Neuronal stem cell (in vitro differentiated cells): ENCODE measurements at regions not wholly inside any gene's neighbourhood (a gene's known extent, or its start where the extent isn't known, plus 50 kb on each side); places are given as distances from the start of the nearest gene placed in this dataset.

Source experiments
- DNase-seq: peaks from one replicate; pipeline ENCODE4 v3.0.0-alpha.2; 2013; ENCODE audit warnings: low spot score
- H2AFZ ChIP-seq: one replicate; pipeline ENCODE4 v1.6.1; 2013; ENCODE audit warnings: mild to moderate bottlenecking, low read length, inconsistent platforms
- H2AK5ac ChIP-seq: 2 replicates; pipeline ENCODE4 v1.6.1; 2013; ENCODE audit warnings: low read depth, mild to moderate bottlenecking, inconsistent platforms, low read length, moderate library complexity, mixed read lengths
- H2BK120ac ChIP-seq: 2 replicates; pipeline ENCODE4 v1.6.1; 2013; ENCODE audit warnings: low read depth, mild to moderate bottlenecking, inconsistent platforms, low read length, moderate library complexity, mixed read lengths
- H2BK12ac ChIP-seq: one replicate; pipeline ENCODE4 v1.6.1; 2013; ENCODE audit warnings: low read length, inconsistent platforms
- H2BK15ac ChIP-seq: 2 replicates; pipeline ENCODE4 v1.6.1; 2013; ENCODE audit warnings: mild to moderate bottlenecking, low read length, inconsistent platforms, mixed read lengths
- H2BK5ac ChIP-seq: one replicate; pipeline ENCODE4 v1.6.1; 2013; ENCODE audit warnings: inconsistent platforms, mild to moderate bottlenecking, low read length, moderate library complexity
- H3K14ac ChIP-seq: one replicate; pipeline ENCODE4 v1.6.1; 2013; ENCODE audit warnings: low read length, inconsistent platforms
- H3K18ac ChIP-seq: 2 replicates; pipeline ENCODE4 v1.6.1; 2013; ENCODE audit warnings: low read length, inconsistent platforms
- H3K23ac ChIP-seq: 2 replicates; pipeline ENCODE4 v1.6.1; 2013; ENCODE audit warnings: low read depth, mild to moderate bottlenecking, mixed read lengths, low read length, inconsistent platforms; ENCODE audit not compliant: poor library complexity
- H3K27ac ChIP-seq: replicated peaks from 3 replicates; pipeline ENCODE4 v1.5.1; 2013; ENCODE audit warnings: low read length, inconsistent platforms
- H3K27me3 ChIP-seq, 3 experiments: 2 replicates each; pipeline ENCODE4 v1.6.1; 2013; ENCODE audit warnings: low read length in 3 of 3, mild to moderate bottlenecking in 2 of 3, inconsistent platforms in 1 of 3, low read depth in 1 of 3, mixed read lengths in 1 of 3, moderate library complexity in 1 of 3; ENCODE audit not compliant: control insufficient read depth in 3 of 3, insufficient read depth in 3 of 3
- H3K36me3 ChIP-seq, 2 donors: replicated peaks in 1 of 2; 2 replicates each; pipeline ENCODE4 v1.6.1; 2013; ENCODE audit warnings: low read length in 2 of 2; ENCODE audit not compliant: control insufficient read depth in 2 of 2, insufficient read depth in 2 of 2
- H3K4ac ChIP-seq: 2 replicates; pipeline ENCODE4 v1.6.1; 2013; ENCODE audit warnings: inconsistent platforms, mild to moderate bottlenecking, low read length, moderate library complexity
- H3K4me1 ChIP-seq, 2 donors: 1 replicate in 1 of 2; 2 replicates in 1 of 2; pipeline ENCODE4 v1.6.1; 2013; ENCODE audit warnings: low read length in 2 of 2, low read depth in 1 of 2; ENCODE audit not compliant: control insufficient read depth in 2 of 2, insufficient read depth in 1 of 2
- H3K4me2 ChIP-seq: one replicate; pipeline ENCODE4 v1.6.1; 2013; ENCODE audit warnings: mild to moderate bottlenecking, low read length, inconsistent platforms; ENCODE audit not compliant: insufficient read depth, poor library complexity, severe bottlenecking
- H3K4me3 ChIP-seq, 2 donors: 2 replicates each; pipeline ENCODE4 v1.5.1; 2013; ENCODE audit warnings: low read length in 2 of 2, mild to moderate bottlenecking in 2 of 2, inconsistent platforms in 1 of 2, moderate library complexity in 1 of 2
- H3K79me1 ChIP-seq: one replicate; pipeline ENCODE4 v1.6.1; 2013; ENCODE audit warnings: low read depth, mild to moderate bottlenecking, inconsistent platforms, low read length, moderate library complexity
- H3K9ac ChIP-seq: one replicate; pipeline ENCODE4 v1.6.1; 2013; ENCODE audit warnings: mild to moderate bottlenecking, low read depth, low read length, inconsistent platforms; ENCODE audit not compliant: poor library complexity
- H3K9me3 ChIP-seq, 2 donors: replicated peaks in 1 of 2; 2 replicates each; pipeline versions ENCODE3 to v1.6.1; 2013; ENCODE audit warnings: low read length in 2 of 2, mild to moderate bottlenecking in 2 of 2, inconsistent platforms in 1 of 2, low read depth in 1 of 2, mixed read lengths in 1 of 2, moderate library complexity in 1 of 2; ENCODE audit not compliant: control insufficient read depth in 2 of 2, insufficient read depth in 1 of 2
- H4K8ac ChIP-seq: one replicate; pipeline ENCODE4 v1.6.1; 2013; ENCODE audit warnings: low read depth, mild to moderate bottlenecking, inconsistent platforms, low read length, moderate library complexity
- H4K91ac ChIP-seq: one replicate; pipeline ENCODE4 v1.6.1; 2013; ENCODE audit warnings: low read length, low read depth, mild to moderate bottlenecking, inconsistent platforms; ENCODE audit not compliant: poor library complexity
- WGBS, 2 donors: extraction: QIAGEN DNeasy Blood & Tissue Kit; methylation state at CpG; one replicate each; pipeline ENCODE4 v1.1.7; 2013; ENCODE audit warnings: missing lambda C conversion rate in 2 of 2, mixed read lengths in 1 of 2; ENCODE audit not compliant: insufficient read length in 2 of 2, insufficient replicate concordance in 1 of 2; ENCODE audit errors: extremely low coverage in 2 of 2; 5-methylcytosine and 5-hydroxymethylcytosine counted together

DNA sequence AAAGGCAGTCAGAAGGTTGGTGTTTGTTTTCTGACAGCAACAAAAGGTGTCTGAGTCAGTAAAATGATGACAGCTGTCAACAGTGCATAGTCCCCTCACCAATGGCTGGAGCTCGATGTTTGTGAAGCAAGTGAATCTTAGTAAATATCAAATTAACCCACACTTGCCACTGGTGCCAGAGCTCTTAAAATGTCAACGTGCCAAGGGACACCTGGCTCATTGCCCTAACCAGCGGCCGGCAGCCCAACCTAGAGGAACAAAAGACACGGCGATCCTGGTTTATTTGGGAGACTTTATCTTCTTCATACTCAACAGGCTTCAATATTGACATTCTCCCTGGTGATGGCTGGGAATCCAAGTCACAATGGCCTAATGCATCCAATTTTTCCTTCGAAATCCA, 143.4 kb downstream of the CPEB2 start:
- Histone ChIP-seq H3K4ac (no peak overlapping the region), H3K36me3 (no peaks in the 10 kb centered on the region), H2AK5ac (no peak overlapping the region), H3K23ac (no peak overlapping the region), H3K9me3 (no peaks in the 10 kb centered on the region), H2BK120ac (no peak overlapping the region), H4K8ac (no peak overlapping the region), H3K18ac (no peak overlapping the region), H3K4me1 (peaks cover 8 to 17% of the 10 kb centered on the region in 2 donors), H3K4me2 (no peak overlapping the region), H4K91ac (no peak overlapping the region), H3K9ac (no peak overlapping the region), H2AFZ (no peak overlapping the region), H3K14ac (no peak overlapping the region), H3K4me3 (no peak overlapping the region), H3K27me3 (peaks cover 0 to 3% (median 0%) of the 10 kb centered on the region in 3 experiments), H2BK12ac (no peak overlapping the region), H2BK15ac (no peak overlapping the region), H2BK5ac (no peak overlapping the region), H3K79me1 (no peaks in the 10 kb centered on the region), H3K27ac (no peak overlapping the region)
- DNase-seq = no peak
- no CpG with 5 or more reads among the region's 7 CpGs for WGBS, 2 donors

DNA sequence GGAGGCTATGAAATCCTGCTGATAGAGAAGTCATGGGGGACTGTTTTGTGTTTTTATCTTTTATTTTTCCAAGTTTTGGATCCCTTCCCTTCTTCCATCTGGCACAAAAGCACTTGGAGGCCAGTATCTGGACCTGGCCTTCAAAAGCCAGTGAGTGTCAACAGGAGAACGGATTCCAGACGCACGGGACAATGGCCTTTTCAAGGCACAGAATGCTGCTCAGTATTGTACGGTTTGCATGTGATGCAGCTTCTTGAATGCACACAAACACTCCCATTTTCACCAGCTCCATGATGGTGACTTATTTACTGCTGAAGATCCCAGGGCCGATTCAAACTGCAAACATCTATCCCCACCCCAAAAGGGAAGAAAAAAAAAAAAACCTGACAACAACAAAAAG, 145.4 kb downstream of the CPEB2 start:
- Histone ChIP-seq H3K27me3 (peaks cover 0 to 3% (median 0%) of the 10 kb centered on the region in 3 experiments), H3K27ac (no peak overlapping the region), H3K4me2 (no peak overlapping the region), H3K4ac (no peak overlapping the region), H2AFZ (no peak overlapping the region), H4K8ac (no peak overlapping the region), H3K9me3 (no peaks in the 10 kb centered on the region), H2BK120ac (no peak overlapping the region), H3K9ac (no peak overlapping the region), H2BK5ac (no peak overlapping the region), H2AK5ac (no peak overlapping the region), H3K18ac (no peak overlapping the region), H4K91ac (no peak overlapping the region), H3K23ac (no peak overlapping the region), H3K4me3 (no peak overlapping the region), H3K36me3 (no peaks in the 10 kb centered on the region), H2BK12ac (no peak overlapping the region), H3K4me1 (peaks cover 8 to 17% of the 10 kb centered on the region in 2 donors), H2BK15ac (no peak overlapping the region), H3K14ac (no peak overlapping the region), H3K79me1 (no peaks in the 10 kb centered on the region)
- no CpG with 5 or more reads among the region's 5 CpGs for WGBS, 2 donors
- DNase-seq = no peak

- no peak overlapping the region for H3K27ac ChIP-seq
- no peak overlapping the region for H3K23ac ChIP-seq
- no peak overlapping the region for H2BK5ac ChIP-seq
- H4K91ac ChIP-seq = no peak overlapping the region
- no peak overlapping the region for H2BK120ac ChIP-seq
- H3K14ac ChIP-seq = no peak overlapping the region
- H3K36me3 ChIP-seq = no peaks in the 10 kb centered on the region
- peaks cover 8 to 17% of the 10 kb centered on the region in 2 donors for H3K4me1 ChIP-seq
- DNase-seq = no peak
- peaks cover 0 to 3% (median 0%) of the 10 kb centered on the region in 3 experiments for H3K27me3 ChIP-seq
- no peak overlapping the region for H4K8ac ChIP-seq
- H2BK12ac ChIP-seq = no peak overlapping the region
- H3K18ac ChIP-seq = no peak overlapping the region
- no peaks in the 10 kb centered on the region for H3K79me1 ChIP-seq
- WGBS, 2 donors = no CpG with 5 or more reads among the region's 11 CpGs
- H3K4ac ChIP-seq = no peak overlapping the region
- H3K9me3 ChIP-seq = no peaks in the 10 kb centered on the region
- H3K4me3 ChIP-seq = no peak overlapping the region
- H2AK5ac ChIP-seq = no peak overlapping the region
- no peak overlapping the region for H3K4me2 ChIP-seq
- H2BK15ac ChIP-seq = no peak overlapping the region
- no peak overlapping the region for H3K9ac ChIP-seq
- H2AFZ ChIP-seq = no peak overlapping the region
These were observed 145.9 kb downstream of the CPEB2 start for GRCh38 chr4:15148199-15148598.

DNA sequence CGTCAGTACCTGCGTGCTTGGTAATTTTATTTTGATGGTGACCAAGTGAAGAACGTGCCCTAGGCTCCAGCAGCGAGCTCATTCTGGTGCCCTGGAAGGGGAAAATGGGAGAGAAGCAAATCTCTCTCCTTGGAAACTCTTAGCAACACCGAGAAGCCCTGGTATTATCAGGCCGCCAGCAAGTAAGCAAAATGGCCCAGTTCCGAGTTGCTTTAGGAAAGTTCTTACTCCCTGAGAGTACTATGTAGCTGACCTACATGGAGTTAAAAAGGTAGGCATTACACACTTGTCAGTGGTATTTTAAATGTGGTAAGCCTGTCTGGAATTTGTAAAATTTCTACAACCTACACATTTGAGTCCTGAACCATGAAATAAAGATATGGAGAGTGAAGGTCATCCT, 146.4 kb downstream of the CPEB2 start:
- Histone ChIP-seq H4K91ac (no peak overlapping the region), H2AK5ac (no peak overlapping the region), H2BK15ac (no peak overlapping the region), H3K4me2 (no peak overlapping the region), H3K79me1 (no peaks in the 10 kb centered on the region), H3K9me3 (no peaks in the 10 kb centered on the region), H2BK5ac (no peak overlapping the region), H3K36me3 (no peaks in the 10 kb centered on the region), H3K4me3 (no peak overlapping the region), H3K27ac (no peak overlapping the region), H4K8ac (no peak overlapping the region), H3K27me3 (peaks cover 0 to under 1% (median 0%) of the 10 kb centered on the region in 3 experiments), H3K14ac (no peak overlapping the region), H2BK12ac (no peak overlapping the region), H3K4me1 (peaks cover 8 to 17% of the 10 kb centered on the region in 2 donors), H3K4ac (no peak overlapping the region), H2AFZ (no peak overlapping the region), H3K9ac (no peak overlapping the region), H3K23ac (no peak overlapping the region), H2BK120ac (no peak overlapping the region), H3K18ac (no peak overlapping the region)
- DNase-seq = no peak
- no CpG with 5 or more reads among the region's 7 CpGs for WGBS, 2 donors
